CD14-positive monocyte (primary cell): ENCODE measurements at regions not wholly inside any gene's neighbourhood (a gene's known extent, or its start where the extent isn't known, plus 50 kb on each side); places are given as distances from the start of the nearest gene placed in this dataset.

Source experiments
- DNase-seq, 3 donors: peaks; one replicate each; pipeline ENCODE4 v3.0.0-alpha.2; 2011 to 2022
- H2AFZ ChIP-seq: 2 replicates; pipeline ENCODE4 v1.6.0; 2012; ENCODE audit warnings: mild to moderate bottlenecking, low read depth, low read length, inconsistent platforms; ENCODE audit not compliant: insufficient read depth, poor library complexity, severe bottlenecking
- H3K27ac ChIP-seq, 2 donors: 1 replicate in 1 of 2; 2 replicates in 1 of 2; pipeline ENCODE4 v1.5.1; 2012 to 2013; ENCODE audit warnings: low read length in 2 of 2, control low read depth in 1 of 2, inconsistent platforms in 1 of 2, low read depth in 1 of 2, mild to moderate bottlenecking in 1 of 2
- H3K27me3 ChIP-seq, 2 donors: one replicate each; pipeline versions ENCODE4 v1.6.0 to v1.6.1; 2011 to 2013; ENCODE audit warnings: low read length in 2 of 2; ENCODE audit not compliant: control insufficient read depth in 2 of 2, insufficient read depth in 2 of 2
- H3K36me3 ChIP-seq, 2 donors: replicated peaks in 1 of 2; 1 replicate in 1 of 2; 2 replicates in 1 of 2; pipeline versions ENCODE4 v1.5.1 to v1.6.1; 2012 to 2013; ENCODE audit warnings: low read length in 2 of 2, control low read depth in 1 of 2, inconsistent platforms in 1 of 2, mild to moderate bottlenecking in 1 of 2; ENCODE audit not compliant: insufficient read depth in 2 of 2, control insufficient read depth in 1 of 2
- H3K4me1 ChIP-seq, 2 donors: 1 replicate in 1 of 2; 2 replicates in 1 of 2; pipeline versions ENCODE4 v1.5.1 to v1.6.1; 2012 to 2013; ENCODE audit warnings: low read length in 2 of 2, control low read depth in 1 of 2, inconsistent platforms in 1 of 2, mild to moderate bottlenecking in 1 of 2, moderate library complexity in 1 of 2; ENCODE audit not compliant: insufficient read depth in 2 of 2, control insufficient read depth in 1 of 2
- H3K4me2 ChIP-seq: replicated peaks from 2 replicates; pipeline ENCODE3; 2012; ENCODE audit warnings: low read length, moderate library complexity, mild to moderate bottlenecking; ENCODE audit not compliant: poor library complexity, severe bottlenecking; ENCODE audit errors: extremely low read depth
- H3K4me3 ChIP-seq, 3 experiments: fragments of 200-600 bp in 1 of 3; sonication (generic) in 1 of 3; replicated peaks in 1 of 3; 1 replicate in 2 of 3; 2 replicates in 1 of 3; pipeline ENCODE4 v1.5.1; 2011 to 2013; ENCODE audit warnings: low read length in 3 of 3, mild to moderate bottlenecking in 3 of 3, control low read depth in 2 of 3, low read depth in 2 of 3, inconsistent platforms in 1 of 3, moderate library complexity in 1 of 3
- H3K79me2 ChIP-seq: 2 replicates; pipeline ENCODE4 v1.6.0; 2012; ENCODE audit warnings: mild to moderate bottlenecking, control low read depth, inconsistent platforms, low read length, moderate library complexity; ENCODE audit not compliant: insufficient read depth
- H3K9ac ChIP-seq: 2 replicates; pipeline ENCODE4 v1.6.0; 2017; ENCODE audit warnings: low read length, mild to moderate bottlenecking; ENCODE audit not compliant: insufficient read depth, poor library complexity, severe bottlenecking
- H3K9me3 ChIP-seq, 2 donors: replicated peaks in 1 of 2; 1 replicate in 1 of 2; 2 replicates in 1 of 2; pipeline versions ENCODE4 v1.5.1 to v1.6.1; 2012 to 2013; ENCODE audit warnings: low read length in 2 of 2, control low read depth in 1 of 2; ENCODE audit not compliant: control insufficient read depth in 1 of 2, insufficient read depth in 1 of 2
- H4K20me1 ChIP-seq: 2 replicates; pipeline ENCODE4 v1.6.0; 2012; ENCODE audit warnings: mild to moderate bottlenecking, low read length, control low read depth, moderate library complexity; ENCODE audit not compliant: insufficient read depth
- H3K27ac Mint-ChIP-seq, 7 donors: one replicate each; pipeline ENCODE4 v1.8.0; 2020; ENCODE audit warnings: mild to moderate bottlenecking in 7 of 7, mixed read lengths in 7 of 7, moderate library complexity in 6 of 7, inconsistent platforms in 2 of 7
- H3K27me3 Mint-ChIP-seq, 3 donors: one replicate each; pipeline ENCODE4 v1.8.0; 2021 to 2022; ENCODE audit warnings: low read depth in 3 of 3, mild to moderate bottlenecking in 3 of 3, mixed read lengths in 3 of 3, moderate library complexity in 3 of 3, inconsistent platforms in 1 of 3
- H3K36me3 Mint-ChIP-seq, 2 donors: one replicate each; pipeline ENCODE4 v1.8.0; 2020; ENCODE audit warnings: mixed read lengths in 2 of 2, inconsistent platforms in 1 of 2, mild to moderate bottlenecking in 1 of 2
- H3K4me1 Mint-ChIP-seq: one replicate; pipeline ENCODE4 v1.8.0; 2020; ENCODE audit warnings: mild to moderate bottlenecking, mixed read lengths
- H3K4me3 Mint-ChIP-seq, 2 donors: one replicate each; pipeline ENCODE4 v1.8.0; 2020; ENCODE audit warnings: mild to moderate bottlenecking in 2 of 2, mixed read lengths in 2 of 2, moderate library complexity in 1 of 2
- H3K9me3 Mint-ChIP-seq, 7 donors: one replicate each; pipeline ENCODE4 v1.8.0; 2020 to 2022; ENCODE audit warnings: mixed read lengths in 7 of 7, mild to moderate bottlenecking in 6 of 7, moderate library complexity in 6 of 7, inconsistent platforms in 2 of 7
- WGBS: methylation state at CpG from one replicate; pipeline ENCODE4 v1.1.5; 2013; ENCODE audit warnings: missing lambda C conversion rate; ENCODE audit not compliant: insufficient coverage; 5-methylcytosine and 5-hydroxymethylcytosine counted together
- intact Hi-C, 2 donors: fragments of 100-400 bp; cut with micrococcal nuclease; formaldehyde crosslinking; loops; one replicate each; pipeline versions ENCODE4 v1.15.0 to v1.15.1; 2023
- TF ChIP-seq, protein P1 (sequence below): fragments of 200-600 bp; IDR thresholded peaks from one replicate; pipeline ENCODE4 v1.8.0; 2022; ENCODE audit warnings: antibody characterized with exemption, mild to moderate bottlenecking

DNA sequence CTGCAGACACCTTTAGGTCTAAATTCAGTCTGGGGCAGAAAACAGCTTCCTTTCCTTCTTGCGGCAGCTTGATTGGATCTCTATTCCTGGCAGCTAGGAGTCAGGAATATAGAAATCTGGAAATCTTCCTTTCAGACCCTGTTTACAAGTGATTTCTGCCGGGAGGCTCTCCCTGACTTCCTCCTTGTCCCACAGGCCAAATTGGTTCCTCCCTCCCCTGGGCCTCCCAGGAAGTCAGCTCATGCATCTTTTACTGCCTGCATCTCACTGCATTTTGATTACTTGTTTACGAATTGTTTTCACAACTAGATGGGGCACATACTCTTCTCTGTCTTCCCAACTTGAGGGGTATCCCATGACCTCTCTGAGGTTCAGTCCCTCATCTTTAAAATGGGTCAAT is 206.3 kb downstream of the MAF start:
- no peak overlapping the region for H3K4me2 ChIP-seq
- Mint-ChIP-seq H3K36me3 (no peaks in the 10 kb centered on the region), H3K4me1 (peaks cover 26% of the 10 kb centered on the region), H3K27ac (peak overlapping the region in 1 of 7 donors; percentile 2), H3K9me3 (no peaks in the 10 kb centered on the region), H3K4me3 (peak overlapping the region in 1 of 2 donors; percentile 9), H3K27me3 (peaks cover 2 to 18% (median 6%) of the 10 kb centered on the region in 3 donors)
- no peaks in the 10 kb centered on the region for H3K79me2 ChIP-seq
- H3K4me3 ChIP-seq, result no peak overlapping the region
- peaks cover 24 to 25% of the 10 kb centered on the region in 2 donors for H3K4me1 ChIP-seq
- H3K27me3 ChIP-seq, result no peaks in the 10 kb centered on the region
- 0% methylated on average over 1 of the region's 3 CpGs for WGBS
- no peak overlapping the region for H3K27ac ChIP-seq
- peak overlapping the region; percentile 57 for H2AFZ ChIP-seq
- no peaks in the 10 kb centered on the region for H4K20me1 ChIP-seq
- H3K36me3 ChIP-seq, result no peaks in the 10 kb centered on the region
- H3K9ac ChIP-seq, result no peak overlapping the region
- peak in 2 of 3 donors; percentile 15 to 19 for DNase-seq
- H3K9me3 ChIP-seq, result no peaks in the 10 kb centered on the region
- intact Hi-C loops, result loop anchor here in 1 of 2 donors (10.0 kb wide), 1 partner anchor 201 kb away; no protein-coding TSS in a partner anchor
- TF ChIP-seq, protein P1, sequence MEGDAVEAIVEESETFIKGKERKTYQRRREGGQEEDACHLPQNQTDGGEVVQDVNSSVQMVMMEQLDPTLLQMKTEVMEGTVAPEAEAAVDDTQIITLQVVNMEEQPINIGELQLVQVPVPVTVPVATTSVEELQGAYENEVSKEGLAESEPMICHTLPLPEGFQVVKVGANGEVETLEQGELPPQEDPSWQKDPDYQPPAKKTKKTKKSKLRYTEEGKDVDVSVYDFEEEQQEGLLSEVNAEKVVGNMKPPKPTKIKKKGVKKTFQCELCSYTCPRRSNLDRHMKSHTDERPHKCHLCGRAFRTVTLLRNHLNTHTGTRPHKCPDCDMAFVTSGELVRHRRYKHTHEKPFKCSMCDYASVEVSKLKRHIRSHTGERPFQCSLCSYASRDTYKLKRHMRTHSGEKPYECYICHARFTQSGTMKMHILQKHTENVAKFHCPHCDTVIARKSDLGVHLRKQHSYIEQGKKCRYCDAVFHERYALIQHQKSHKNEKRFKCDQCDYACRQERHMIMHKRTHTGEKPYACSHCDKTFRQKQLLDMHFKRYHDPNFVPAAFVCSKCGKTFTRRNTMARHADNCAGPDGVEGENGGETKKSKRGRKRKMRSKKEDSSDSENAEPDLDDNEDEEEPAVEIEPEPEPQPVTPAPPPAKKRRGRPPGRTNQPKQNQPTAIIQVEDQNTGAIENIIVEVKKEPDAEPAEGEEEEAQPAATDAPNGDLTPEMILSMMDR, result no peak

DNA sequence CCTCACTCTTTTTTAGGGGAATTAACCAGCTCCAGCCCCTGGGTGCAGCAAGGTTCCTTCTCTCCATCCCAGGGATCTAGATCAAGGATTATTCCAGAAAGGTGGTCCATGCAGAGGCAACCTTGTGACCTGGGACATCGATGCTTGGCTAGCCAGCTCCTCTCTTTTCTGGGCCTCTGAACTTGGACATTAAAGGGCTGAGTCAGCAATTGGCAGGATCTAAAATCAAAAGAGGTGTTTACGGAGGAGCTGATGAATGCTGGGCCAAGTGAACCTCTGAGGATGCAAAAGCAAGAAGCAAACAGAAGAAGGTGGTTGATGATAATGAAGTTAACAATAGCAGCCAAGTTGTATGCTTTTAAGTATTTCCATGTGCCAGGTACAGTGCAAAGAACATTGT is 207.0 kb downstream of the MAF start:
- no peaks in the 10 kb centered on the region for H3K36me3 Mint-ChIP-seq
- Histone ChIP-seq H3K4me1 (peaks cover 24 to 25% of the 10 kb centered on the region in 2 donors), H3K27me3 (no peaks in the 10 kb centered on the region), H3K79me2 (no peaks in the 10 kb centered on the region), H3K27ac (no peak overlapping the region), H3K9ac (no peak overlapping the region), H3K9me3 (no peaks in the 10 kb centered on the region), H3K4me3 (no peak overlapping the region), H4K20me1 (no peaks in the 10 kb centered on the region), H2AFZ (peak overlapping the region; percentile 57), H3K36me3 (no peaks in the 10 kb centered on the region), H3K4me2 (no peak overlapping the region)
- TF ChIP-seq, protein P1, result no peak
- 100% methylated on average over 2 of the region's 2 CpGs for WGBS
- H3K27me3 Mint-ChIP-seq, result peaks cover 2 to 18% (median 6%) of the 10 kb centered on the region in 3 donors
- intact Hi-C loops, result loop anchor here in 1 of 2 donors (10.0 kb wide), 1 partner anchor 201 kb away; no protein-coding TSS in a partner anchor
- H3K4me1 Mint-ChIP-seq, result peaks cover 23% of the 10 kb centered on the region
- H3K27ac Mint-ChIP-seq, result no peak overlapping the region
- no peak for DNase-seq
- no peak overlapping the region for H3K4me3 Mint-ChIP-seq
- no peaks in the 10 kb centered on the region for H3K9me3 Mint-ChIP-seq
